Amygdala (tissue), 56 donors: ENCODE measurements at regions not wholly inside any gene's neighbourhood (a gene's known extent, or its start where the extent isn't known, plus 50 kb on each side); places are given as distances from the start of the nearest gene placed in this dataset.
"Not testable (repeated sequence)": the region's sequence is repeated elsewhere in the genome, so short reads cannot be mapped to it uniquely, and the experiment has no call there.

Experiments
- DNase-seq, 56 donors: peaks; one replicate each; lab custom pipeline; 2025; lab: John Stamatoyannopoulos, UW

DNA sequence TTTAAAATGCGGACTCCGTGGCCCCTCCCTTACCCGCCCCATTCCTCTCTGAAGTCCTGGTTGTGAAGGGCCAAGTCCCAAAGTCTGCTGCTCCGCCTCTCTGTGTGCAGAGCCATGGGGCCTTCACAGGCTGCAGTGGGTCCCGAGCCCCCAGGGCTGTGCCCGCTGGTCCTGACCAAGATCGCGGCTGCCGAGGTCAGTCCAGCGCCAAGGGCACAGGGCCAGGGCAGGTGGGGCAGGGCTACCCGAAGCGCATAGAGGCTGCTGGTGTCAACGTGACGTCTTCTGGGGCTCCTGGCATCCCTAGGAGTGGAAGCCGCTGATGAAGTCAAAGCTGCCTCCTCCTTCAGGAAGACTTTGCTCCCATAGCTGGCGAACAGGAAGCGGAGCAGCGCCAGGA lies 858.8 kb downstream of the TUBA3C start:
- not testable (repeated sequence) for DNase-seq

DNA sequence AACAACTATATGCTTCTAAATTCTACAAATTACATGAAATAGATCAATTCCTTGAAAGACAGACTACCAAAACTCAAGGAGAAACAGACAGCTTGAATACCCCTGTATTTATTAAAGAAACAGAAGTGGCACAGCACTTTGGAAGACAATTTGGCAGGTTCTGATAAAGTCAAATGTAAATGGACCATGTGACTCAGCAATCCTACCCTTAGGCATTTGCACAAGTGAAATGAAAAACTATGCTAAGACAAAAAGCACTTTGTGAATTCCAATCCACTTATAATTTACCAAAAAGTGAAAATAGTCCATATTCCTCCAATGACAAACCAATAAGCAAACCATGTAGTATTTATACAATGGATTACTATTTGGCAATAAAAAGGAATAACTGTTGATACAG lies 862.0 kb downstream of the TUBA3C start:
- DNase-seq: not testable (repeated sequence)

DNA sequence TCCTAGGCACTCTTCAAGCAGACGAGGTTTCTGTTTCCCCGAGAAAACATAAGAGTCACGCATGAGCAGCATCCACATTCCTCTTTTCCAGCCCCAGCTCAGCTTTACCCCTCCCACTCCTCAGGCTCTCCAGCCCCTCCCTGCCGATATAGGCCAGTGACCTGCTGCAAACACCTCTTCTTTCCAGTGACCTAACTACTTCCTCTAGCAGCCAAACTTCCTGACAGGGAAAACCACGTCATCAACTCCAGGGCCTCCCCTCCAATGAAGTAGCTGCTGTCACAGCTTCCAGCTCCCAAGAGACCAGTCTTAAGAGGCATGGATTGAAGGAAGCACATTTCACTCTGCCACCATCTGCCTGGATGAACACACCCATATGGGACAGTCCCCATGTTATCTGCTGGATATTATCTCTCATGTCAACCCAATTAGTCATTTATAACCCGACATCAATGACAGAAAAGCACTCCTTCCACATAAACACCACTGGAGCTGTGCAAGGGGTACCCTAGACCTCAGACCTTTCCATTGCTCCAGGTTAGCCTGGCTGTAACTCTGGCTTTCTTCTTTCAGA lies 878.3 kb downstream of the TUBA3C start:
- DNase-seq: not testable (repeated sequence)

DNA sequence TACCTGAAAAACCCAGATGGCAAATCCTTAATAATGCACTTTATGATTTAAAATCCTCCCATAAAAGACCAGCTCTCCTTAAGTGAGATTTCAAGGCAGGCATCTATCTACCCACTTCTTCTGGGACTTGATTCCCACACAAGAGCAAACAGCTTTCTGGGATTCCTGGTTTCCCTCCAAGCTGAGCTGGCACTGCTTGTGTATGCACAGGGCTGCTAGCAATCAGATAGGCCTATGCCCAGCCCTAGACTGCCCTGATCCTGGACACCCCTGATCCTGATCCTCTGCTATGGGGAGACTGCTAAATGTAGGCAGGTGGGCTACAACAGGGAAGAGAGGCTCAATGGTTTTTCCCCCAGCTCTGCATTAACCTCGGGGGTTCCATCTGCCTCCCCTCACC lies 880.7 kb downstream of the TUBA3C start:
- not testable (repeated sequence) for DNase-seq

DNA sequence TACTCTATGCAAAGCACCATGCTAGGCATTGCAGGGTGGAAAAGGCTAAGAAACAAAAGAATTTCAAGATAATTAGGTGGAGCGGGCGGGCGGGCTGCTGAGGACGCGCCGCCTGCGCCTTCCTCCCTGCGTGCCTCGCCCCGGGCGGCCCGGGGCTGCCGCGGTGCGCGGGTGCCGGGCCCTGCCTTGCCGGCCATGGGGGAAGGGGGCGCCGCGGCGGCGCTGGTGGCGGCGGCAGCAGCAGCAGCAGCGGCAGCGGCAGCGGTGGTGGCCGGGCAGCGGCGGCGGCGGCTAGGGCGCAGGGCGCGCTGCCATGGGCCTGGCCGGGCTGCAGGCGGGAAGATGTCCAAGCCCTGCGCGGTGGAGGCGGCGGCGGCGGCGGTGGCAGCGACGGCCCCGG lies 884.3 kb downstream of the TUBA3C start:
- DNase-seq: not testable (repeated sequence)

DNA sequence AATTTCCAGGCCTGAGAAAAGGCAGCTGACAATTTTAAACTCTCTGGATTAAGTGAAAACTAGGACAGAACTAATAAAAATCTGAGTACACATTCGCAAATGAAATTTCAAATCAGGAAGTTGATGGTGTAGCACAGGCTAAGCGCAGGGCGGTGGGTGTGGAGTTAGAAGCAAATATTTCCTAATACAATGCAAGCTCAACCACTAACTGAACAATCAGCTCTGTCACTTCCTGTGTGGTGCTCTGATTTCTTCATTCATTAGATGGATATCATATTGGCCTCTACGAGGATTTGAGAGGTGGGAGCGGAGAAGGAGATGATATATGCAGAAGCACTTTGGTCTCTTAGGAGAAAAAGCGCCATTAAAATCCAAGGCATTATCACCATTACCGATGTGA lies 885.0 kb downstream of the TUBA3C start:
- not testable (repeated sequence) for DNase-seq

DNA sequence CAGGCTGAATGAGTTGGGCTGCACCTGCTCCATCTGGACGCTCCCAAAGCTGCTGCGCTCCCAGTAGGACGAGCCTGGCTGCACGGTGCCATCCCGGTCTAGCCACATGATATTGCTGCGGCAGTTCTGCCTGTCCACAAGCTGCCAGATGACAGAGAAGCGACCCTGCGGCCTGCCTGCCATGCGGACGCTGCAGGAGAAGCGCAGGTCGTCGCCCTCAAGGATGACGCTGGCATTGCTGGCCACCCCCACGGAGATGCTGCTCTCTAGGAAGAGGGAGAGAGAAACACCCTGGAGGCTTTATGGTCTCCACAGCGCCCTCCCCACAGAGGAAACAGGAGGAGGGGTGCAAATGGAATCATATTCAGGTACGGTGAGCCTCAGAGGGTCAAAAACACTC lies 887.3 kb downstream of the TUBA3C start:
- DNase-seq: not testable (repeated sequence)

DNA sequence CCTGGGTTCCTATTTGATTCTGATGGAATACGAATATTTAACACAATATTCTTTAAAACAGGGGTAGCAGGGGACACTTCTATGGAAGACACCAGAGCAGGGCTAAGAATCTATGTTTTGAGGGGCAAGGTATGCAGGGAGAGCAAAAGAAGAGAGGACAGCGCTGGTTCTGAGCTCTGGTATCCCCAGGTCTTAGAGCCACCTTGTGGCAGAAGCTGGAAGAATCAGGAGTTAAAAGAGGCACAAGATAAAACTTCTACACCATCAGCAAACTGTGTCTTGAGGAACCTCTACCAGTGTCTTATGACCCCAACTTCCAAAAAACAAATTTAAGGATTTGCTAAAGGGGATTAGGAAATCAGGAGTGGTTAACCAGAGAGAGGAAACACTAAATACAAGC lies 894.8 kb downstream of the TUBA3C start:
- not testable (repeated sequence) for DNase-seq

DNA sequence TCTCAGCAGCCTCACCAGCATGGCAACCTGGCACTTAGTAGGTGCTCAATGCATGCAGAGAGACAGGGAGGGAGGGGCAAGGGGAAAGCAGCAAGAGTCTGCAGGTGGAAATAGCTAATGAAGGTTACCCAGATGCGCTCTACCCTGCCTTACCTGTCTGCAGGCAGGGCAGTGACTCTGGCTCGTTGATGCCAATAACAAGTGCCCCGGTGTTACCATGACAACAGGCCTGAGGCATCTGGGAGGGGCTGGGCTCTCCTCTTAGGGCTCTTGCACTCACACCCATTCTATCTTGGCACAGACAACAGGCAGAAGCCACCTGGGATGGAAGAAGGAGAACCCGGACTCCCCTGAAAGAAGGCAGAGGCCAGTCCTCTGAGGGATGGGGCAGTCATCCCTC lies 896.0 kb downstream of the TUBA3C start:
- not testable (repeated sequence) for DNase-seq

DNA sequence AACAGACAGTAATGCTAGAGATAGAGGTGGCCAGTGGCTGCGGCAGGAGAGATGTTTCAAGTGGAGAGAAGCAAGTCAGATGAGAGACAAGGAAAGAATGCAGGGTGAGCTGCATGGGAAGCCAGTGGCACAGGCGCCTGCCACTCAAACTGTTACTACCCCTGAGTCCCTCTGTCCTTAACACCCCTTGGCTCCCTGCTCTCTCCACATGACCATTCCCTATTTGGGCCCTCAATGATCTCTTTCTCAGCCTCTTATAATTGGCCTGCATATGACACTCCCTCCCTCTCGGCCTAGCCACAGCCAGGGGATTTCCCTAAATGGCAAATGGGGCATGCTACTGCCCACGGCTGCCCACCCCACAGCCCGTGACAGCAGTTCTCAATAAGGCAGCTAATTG lies 897.6 kb downstream of the TUBA3C start:
- not testable (repeated sequence) for DNase-seq

DNA sequence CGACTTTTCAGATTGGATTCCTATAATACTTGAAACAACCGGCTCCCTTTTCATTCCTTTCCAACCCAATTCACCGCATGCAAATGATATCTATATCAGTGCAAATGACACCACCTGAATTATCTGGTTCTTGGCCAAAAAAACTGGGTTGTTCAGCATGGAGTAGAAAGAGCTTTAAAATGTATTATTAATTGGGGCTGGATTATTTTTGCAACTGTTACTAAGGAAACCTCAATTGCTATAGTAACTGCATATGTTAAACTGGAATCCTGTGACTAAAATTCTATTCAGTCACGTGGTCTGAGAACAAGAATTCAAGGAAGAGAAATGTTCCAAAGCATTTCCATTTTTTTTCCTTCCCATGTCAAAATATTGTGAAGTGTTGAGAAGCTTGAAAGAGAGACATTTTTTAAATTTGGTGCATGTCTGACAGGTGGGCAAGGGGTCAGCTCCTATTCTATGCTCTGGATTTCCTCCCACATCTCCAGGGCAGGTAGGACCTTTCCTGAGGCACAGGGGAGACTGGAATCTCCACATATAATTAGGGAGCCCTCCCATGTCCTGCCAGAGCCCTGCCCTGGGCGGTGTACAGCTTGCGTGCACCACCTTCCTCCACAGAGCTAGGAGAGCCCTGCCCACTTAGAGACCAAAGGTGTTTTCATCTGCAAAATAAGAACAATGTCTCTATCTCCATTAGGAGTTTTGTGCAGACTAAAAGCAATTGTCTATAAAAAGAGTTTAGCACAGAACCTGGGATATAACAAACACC lies 899.6 kb downstream of the TUBA3C start:
- peak in 1 of 56 donors; percentile 6 for DNase-seq

DNA sequence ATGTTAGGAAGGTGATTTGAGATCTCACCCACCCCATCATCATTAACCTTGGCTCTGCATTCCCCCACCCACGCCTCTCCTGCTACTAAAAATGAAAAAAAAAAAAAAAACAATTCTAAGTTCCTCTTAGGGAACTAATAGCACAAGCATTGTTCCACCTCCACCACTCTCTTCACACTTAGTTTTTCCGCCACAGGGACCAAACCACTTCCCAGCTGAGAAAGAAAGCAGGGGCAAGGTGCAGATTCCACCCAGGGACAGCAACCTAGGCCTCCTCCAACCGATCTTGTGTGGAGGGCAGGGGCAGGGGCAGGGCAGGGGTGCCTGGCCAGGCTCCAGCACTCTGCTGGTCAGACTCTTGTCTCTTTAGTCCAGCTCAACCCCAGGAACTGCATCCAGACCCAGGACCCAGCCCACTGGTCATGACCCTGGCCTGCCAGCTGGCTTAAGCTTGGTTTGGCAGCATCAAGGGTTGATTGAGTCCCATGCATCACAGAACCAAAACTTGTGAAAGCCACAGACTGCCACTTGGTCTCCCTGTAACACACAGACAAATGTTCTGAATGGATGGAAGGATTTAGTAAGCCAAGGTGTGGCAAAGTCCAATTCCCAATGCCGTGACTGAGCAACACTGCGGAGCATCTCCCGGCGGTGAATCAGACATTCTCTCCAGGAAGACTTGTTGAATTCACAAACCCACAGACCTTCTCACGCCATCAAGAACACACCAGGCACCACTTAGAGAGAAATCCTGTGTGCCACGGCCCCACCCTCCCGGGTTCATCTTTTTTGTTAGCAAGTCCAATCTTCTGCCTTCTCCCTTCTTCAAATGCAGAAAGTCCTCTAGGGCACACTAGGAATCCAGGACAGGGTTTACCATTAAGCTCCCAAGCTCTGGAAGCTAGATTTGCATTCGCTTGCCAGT lies 900.5 kb downstream of the TUBA3C start:
- DNase-seq: peak in 1 of 56 donors; percentile 1

DNA sequence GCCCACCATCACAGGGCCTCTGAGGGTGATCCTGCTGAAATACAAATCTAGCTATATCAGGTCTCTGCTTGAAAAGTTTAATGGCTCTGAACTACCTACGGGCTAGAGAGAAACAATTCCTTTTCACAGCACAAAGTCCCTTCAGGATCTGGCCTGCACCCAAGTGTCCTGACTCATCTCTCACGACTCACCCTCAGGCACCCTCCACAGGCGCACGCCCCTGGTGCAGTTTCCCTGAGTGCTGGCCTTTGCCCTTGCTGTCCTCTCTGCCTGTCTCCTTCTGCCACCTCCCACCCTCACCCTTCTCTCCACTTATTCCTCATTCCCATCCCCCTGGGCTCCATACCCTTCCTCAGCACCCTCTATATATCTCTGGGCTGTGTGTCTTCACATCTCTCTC lies 901.7 kb downstream of the TUBA3C start:
- DNase-seq: not testable (repeated sequence)

DNA sequence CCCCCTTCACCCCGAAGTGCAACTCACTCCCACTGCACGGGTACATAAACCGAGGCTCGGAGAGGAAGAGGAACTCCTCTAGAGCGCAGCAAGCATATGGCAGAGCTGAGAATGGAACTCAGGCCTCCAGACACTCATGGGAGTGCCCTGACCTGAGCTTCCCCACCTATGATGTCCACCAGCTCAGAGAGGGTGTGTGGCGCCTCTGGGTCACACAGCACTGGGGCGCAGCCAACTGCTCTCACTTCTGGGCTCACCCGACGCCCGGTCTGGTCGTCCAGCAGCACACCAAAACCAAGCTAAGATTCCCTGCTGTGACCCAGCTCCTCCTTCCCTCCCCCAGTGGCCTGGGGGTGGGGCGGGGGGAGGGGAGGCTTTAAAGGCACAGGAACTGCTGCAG lies 904.3 kb downstream of the TUBA3C start:
- not testable (repeated sequence) for DNase-seq

DNA sequence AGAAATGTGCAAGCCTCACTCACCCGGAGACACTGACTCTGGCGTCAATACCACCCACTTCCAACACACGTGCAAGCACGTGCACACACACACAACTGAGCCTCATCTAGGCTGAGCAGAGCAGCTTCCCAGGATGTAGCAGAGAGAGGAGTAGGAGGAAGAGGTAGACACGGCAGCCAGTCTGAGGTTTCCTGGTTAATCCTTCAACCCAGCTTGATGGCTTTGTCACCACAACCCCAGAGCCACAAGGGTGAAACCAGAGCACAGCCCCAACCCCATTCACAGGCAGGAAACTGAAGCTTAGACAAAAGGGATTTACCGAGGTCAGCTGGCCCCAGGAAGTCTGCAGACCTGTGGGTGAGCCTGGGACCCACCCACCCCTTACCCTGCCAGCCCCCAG lies 905.3 kb downstream of the TUBA3C start:
- DNase-seq: not testable (repeated sequence)

DNA sequence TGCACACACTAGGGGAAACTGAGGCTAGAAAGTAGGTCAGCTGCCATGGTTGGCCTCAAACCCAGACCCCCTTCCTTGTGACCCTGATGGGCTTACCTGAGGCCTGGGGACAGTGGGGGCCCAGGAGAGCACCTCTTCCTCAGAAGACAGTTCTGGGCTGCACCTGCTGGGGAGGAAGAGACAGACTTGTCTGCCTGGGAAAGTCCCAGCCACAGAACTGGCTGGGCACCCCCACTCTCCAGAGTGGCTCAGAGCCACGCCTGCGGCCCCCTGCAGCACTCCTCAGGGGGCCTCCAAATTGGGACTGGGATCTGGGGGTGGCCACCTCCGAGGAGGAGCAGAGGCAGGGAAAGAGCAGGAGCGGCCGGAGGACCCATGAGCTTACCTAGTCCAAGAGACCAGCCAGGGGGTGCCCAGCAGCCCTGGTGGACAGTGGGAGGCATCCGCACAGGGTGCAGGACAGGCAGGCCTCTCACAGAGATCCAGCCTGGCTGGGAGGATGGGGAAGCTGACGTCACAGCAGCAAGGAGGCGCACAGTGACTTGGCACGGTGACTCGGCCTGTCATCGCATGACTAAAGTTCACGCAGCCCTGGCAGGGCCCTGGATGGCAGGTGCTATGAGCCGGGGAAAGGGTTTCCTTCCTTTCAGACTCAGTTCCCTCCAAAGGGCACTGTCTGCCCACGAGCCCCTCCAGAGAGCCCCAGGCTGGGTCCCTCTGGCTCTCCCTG lies 907.7 kb downstream of the TUBA3C start:
- DNase-seq: not testable (repeated sequence)

DNA sequence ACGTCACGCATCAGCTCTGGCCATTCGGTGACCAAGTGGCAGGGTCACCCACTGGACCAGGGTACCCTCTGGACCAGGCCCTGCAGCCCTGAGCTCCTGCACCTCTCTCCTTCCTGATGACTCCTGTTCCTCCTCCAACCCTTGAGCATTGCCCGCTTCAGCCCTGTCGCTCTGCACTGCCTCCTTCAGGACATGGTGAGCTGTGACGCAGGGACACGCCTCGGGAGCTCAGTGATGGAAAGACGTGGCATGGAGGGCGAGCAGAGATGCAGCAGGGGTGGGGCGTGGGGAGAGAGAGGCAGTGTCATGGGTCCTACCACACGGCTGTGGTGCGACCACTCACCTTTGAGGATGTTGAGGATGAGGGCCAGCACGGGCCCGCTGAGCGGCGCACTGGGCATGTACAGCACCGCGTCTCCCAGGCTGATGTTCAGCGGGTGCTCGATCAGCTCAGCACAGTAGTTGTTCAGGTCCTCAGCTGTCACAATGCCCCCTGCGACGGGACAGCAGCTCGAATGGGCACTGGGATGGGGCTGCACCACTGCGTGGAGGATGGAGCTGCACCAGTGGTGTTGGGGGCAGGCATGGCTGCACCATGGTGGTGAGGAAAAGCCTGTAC lies 922.7 kb downstream of the TUBA3C start:
- not testable (repeated sequence) for DNase-seq

DNA sequence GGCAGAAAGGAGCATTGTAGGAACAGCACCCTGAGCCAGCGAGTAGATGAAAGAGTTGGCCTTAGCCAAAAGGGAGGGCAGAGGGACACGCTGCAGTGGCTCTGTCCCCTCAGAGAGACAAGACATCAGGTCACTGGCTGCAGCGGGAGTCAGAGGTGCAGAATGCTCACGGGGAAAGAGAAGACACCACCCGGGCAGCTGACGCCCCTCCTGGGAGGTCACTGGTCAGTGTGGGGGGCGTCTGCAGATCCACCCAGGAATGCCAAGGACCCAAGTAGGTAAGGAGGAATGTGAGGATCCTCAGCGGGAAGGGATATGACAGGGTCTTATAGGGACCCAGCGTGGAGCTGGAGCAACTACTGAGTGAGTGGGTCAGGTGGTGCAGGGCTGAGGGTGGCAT lies 923.9 kb downstream of the TUBA3C start:
- DNase-seq: not testable (repeated sequence)

DNA sequence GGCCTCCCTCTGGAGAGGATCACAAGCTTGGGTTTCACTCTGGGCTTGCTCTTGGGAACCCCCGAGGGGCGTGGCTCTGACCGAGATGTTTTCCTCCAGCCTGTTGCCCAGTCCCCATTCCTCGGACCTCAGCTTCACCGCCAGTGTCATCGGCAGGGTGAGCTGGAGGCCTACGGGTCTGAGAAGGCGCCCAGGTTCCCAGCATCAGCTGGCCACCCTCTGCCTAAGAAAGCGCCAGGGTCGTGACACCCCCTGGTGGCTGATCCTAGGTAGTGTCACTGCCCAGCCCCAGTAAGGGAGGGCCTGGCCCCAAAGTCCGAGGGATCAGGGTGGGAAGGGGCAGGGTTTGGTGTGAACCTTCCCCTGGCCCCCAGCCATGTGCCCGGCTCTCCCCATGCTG lies 928.8 kb downstream of the TUBA3C start:
- DNase-seq: not testable (repeated sequence)
